ENCODE measurements at regions not wholly inside any gene's neighbourhood (a gene's known extent, or its start where the extent isn't known, plus 50 kb on each side); places are given as distances from the start of the nearest gene placed in this dataset.

GRCh38 chr6:80437221-80437620 lies 330.8 kb downstream of the BCKDHB start:
- TF ChIP-seq POLR2A (IDR thresholded peaks at IDR 0.05; ENCODE audit: low read depth, low read length) (no peak), POLR2AphosphoS5 (IDR thresholded peaks at IDR 0.05; ENCODE audit: low read length) (no peak), GABPA (IDR thresholded peaks at IDR 0.05; ENCODE audit: low read depth) (no peak), RCOR1 (conservative IDR thresholded peaks at IDR 0.05; ENCODE audit: low read depth, low read length) (no peak), RB1 (IDR thresholded peaks at IDR 0.05; ENCODE audit: borderline replicate concordance) (no peak), HDAC2 (IDR thresholded peaks at IDR 0.05) (no peak), USF2 (IDR thresholded peaks at IDR 0.05; ENCODE audit: borderline replicate concordance, low read depth, low read length) (no peak), RFX5 (IDR thresholded peaks at IDR 0.05; ENCODE audit: low read depth, low read length) (no peak), CTCF (IDR thresholded peaks at IDR 0.05 in 2 of 3, conservative IDR thresholded peaks at IDR 0.05 in 1 of 3; ENCODE audit: control insufficient read depth in 2 of 3, extremely low read depth in 1 of 3, insufficient read depth in 1 of 3, low read depth in 3 of 3, low read length in 3 of 3) (no peak), CBFB (IDR thresholded peaks at IDR 0.05; ENCODE audit: low read depth) (no peak), USF1 (IDR thresholded peaks at IDR 0.05; ENCODE audit: borderline replicate concordance, extremely low read length, insufficient read depth, low read depth, low read length) (no peak)
